ENCODE measurements at regions not wholly inside any gene's neighbourhood (a gene's known extent, or its start where the extent isn't known, plus 50 kb on each side); places are given as distances from the start of the nearest gene placed in this dataset.
"Not testable (repeated sequence)": the region's sequence is repeated elsewhere in the genome, so short reads cannot be mapped to it uniquely, and the experiment has no call there.

DNA sequence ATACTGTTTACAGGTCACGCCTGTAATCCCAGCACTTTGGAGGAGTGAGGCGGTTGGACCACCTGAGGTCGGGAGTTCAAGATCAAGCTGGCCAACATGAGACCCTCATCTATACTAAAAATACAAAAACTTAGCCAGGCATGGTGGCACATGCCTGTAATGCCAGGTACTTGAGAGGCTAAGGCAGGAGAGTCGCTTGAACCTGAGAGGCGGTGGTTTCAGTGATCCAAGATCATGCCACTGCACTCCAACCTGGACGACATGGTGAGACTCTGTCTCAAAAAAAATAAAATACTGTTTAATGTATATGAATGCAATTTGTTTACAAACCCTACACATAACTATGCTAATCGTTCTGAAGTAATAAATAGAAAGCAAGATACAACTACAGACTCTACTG lies 102.4 kb downstream of the ZNF486 start:
- no peaks in the 10 kb centered on the region for H3K27me3 ChIP-seq (ENCODE audit: insufficient read depth, low read length, poor library complexity, severe bottlenecking)
- no peaks in the 10 kb centered on the region for H4K20me1 ChIP-seq (ENCODE audit: insufficient read depth, low read length, poor library complexity, severe bottlenecking)
- no peaks in the 10 kb centered on the region for H3K36me3 ChIP-seq (ENCODE audit: insufficient read depth, low read length)
- no peaks in the 10 kb centered on the region for H3K4me1 ChIP-seq (ENCODE audit: insufficient read depth, low read length, poor library complexity, severe bottlenecking)
- TF ChIP-seq, protein P1, sequence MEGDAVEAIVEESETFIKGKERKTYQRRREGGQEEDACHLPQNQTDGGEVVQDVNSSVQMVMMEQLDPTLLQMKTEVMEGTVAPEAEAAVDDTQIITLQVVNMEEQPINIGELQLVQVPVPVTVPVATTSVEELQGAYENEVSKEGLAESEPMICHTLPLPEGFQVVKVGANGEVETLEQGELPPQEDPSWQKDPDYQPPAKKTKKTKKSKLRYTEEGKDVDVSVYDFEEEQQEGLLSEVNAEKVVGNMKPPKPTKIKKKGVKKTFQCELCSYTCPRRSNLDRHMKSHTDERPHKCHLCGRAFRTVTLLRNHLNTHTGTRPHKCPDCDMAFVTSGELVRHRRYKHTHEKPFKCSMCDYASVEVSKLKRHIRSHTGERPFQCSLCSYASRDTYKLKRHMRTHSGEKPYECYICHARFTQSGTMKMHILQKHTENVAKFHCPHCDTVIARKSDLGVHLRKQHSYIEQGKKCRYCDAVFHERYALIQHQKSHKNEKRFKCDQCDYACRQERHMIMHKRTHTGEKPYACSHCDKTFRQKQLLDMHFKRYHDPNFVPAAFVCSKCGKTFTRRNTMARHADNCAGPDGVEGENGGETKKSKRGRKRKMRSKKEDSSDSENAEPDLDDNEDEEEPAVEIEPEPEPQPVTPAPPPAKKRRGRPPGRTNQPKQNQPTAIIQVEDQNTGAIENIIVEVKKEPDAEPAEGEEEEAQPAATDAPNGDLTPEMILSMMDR (conservative IDR thresholded peaks at IDR 0.05; ENCODE audit: low read length) = no peak
- TF ChIP-seq EZH2phosphoT487 (IDR thresholded peaks at IDR 0.05; ENCODE audit: borderline replicate concordance) = no peak
- no peak overlapping the region for H2AFZ ChIP-seq (ENCODE audit: low read length)
- no peaks in the 10 kb centered on the region for H3K79me2 ChIP-seq (ENCODE audit: insufficient read depth, low read length)
- H3K4me3 ChIP-seq (ENCODE audit: low read length, poor library complexity, severe bottlenecking) = no peak overlapping the region
- no peak overlapping the region for H3K4me2 ChIP-seq (ENCODE audit: low read depth, low read length, poor library complexity, severe bottlenecking)
- H3K9ac ChIP-seq (ENCODE audit: low read depth, low read length, poor library complexity, severe bottlenecking) = no peak overlapping the region
- no peaks in the 10 kb centered on the region for H3K9me2 ChIP-seq (replicated peaks; ENCODE audit: low read depth, low read length)
- H3K9me3 ChIP-seq (ENCODE audit: insufficient read depth, low read depth, low read length) = no peaks in the 10 kb centered on the region; the same call in 1 of the 2 replicates
- H3F3A ChIP-seq (ENCODE audit: low read depth) = no peaks in the 10 kb centered on the region

DNA sequence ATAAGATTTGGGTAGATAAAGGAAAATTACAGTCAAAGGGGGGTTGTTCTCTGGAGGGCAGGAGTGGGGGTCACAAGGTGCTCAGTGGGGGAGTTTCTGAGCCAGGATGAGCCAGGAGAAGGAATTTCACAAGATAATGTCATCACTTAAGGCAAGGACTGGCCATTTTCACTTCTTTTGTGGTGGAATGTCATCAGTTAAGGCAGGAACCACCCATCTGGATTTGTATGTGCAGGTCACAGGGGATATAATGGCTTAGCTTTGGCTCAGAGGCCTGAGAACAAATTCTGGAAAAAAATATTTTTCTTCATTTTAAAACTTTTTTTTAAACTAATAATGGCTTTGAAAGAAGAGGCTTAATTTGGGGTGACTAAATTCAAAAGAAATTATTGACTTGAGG lies 94.5 kb downstream of the ZNF486 start:
- H3K4me3 ChIP-seq (ENCODE audit: low read length, poor library complexity, severe bottlenecking); H3K9me3 ChIP-seq (ENCODE audit: insufficient read depth, low read depth, low read length); H3K9ac ChIP-seq (ENCODE audit: low read depth, low read length, poor library complexity, severe bottlenecking): not testable (repeated sequence)

DNA sequence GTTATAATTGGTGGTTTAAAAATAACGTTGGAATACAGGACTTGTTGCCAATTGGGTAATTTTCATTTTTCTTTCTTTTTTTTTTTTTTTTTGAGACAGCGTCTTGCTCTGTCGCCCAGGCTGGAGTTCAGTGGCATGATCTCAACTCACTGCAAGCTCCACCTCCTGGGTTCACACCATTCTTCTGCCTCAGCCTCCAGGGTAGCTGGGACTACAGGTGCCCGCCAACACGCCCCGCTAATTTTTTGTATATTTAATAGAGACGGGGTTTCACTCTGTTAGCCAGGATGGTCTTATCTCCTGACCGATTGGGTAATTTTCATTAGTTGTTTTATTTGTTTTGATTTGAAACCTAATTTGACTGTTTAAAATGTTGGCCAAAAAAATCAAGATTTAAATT lies 93.7 kb downstream of the ZNF486 start:
- H2AFZ ChIP-seq (ENCODE audit: low read length); H3F3A ChIP-seq (ENCODE audit: low read depth); H3K9me2 ChIP-seq (replicated peaks; ENCODE audit: low read depth, low read length); H3K36me3 ChIP-seq (ENCODE audit: insufficient read depth, low read length); H3K9me3 ChIP-seq (ENCODE audit: insufficient read depth, low read depth, low read length); H3K4me2 ChIP-seq (ENCODE audit: low read depth, low read length, poor library complexity, severe bottlenecking); H3K4me1 ChIP-seq (ENCODE audit: insufficient read depth, low read length, poor library complexity, severe bottlenecking); H3K79me2 ChIP-seq (ENCODE audit: insufficient read depth, low read length); H4K20me1 ChIP-seq (ENCODE audit: insufficient read depth, low read length, poor library complexity, severe bottlenecking); H3K9ac ChIP-seq (ENCODE audit: low read depth, low read length, poor library complexity, severe bottlenecking); H3K4me3 ChIP-seq (ENCODE audit: low read length, poor library complexity, severe bottlenecking); H3K27me3 ChIP-seq (ENCODE audit: insufficient read depth, low read length, poor library complexity, severe bottlenecking): not testable (repeated sequence)

More for the DNA sequence above, 94.5 kb downstream of the ZNF486 start:
- H3K36me3 ChIP-seq (ENCODE audit: insufficient read depth, low read length); H3K27me3 ChIP-seq (ENCODE audit: insufficient read depth, low read length, poor library complexity, severe bottlenecking); H4K20me1 ChIP-seq (ENCODE audit: insufficient read depth, low read length, poor library complexity, severe bottlenecking); H2AFZ ChIP-seq (ENCODE audit: low read length); H3K4me1 ChIP-seq (ENCODE audit: insufficient read depth, low read length, poor library complexity, severe bottlenecking); H3F3A ChIP-seq (ENCODE audit: low read depth); H3K79me2 ChIP-seq (ENCODE audit: insufficient read depth, low read length); H3K9me2 ChIP-seq (replicated peaks; ENCODE audit: low read depth, low read length); H3K4me2 ChIP-seq (ENCODE audit: low read depth, low read length, poor library complexity, severe bottlenecking): not testable (repeated sequence)

DNA sequence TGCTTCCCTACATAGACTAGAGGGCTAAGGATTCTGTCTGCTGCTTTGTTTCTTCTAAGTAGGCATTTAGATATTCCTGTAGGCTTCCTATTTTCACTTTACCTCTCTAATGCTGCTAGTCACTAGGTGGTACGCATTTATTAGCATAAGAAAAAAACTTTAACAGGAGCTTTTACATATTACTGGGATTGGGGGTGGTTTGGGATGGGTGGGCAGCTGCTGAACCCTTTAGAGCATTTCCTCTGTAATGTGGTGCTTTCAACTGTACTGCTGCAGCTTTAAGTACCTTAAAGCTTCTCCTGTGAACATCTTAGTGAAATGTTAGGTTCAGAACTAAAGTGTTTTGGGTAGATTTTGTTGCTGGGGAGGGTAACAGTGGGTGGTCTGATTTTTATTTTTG lies 92.6 kb downstream of the ZNF486 start:
- H3K36me3 ChIP-seq (ENCODE audit: insufficient read depth, low read length) = no peaks in the 10 kb centered on the region
- H3K4me1 ChIP-seq (ENCODE audit: insufficient read depth, low read length, poor library complexity, severe bottlenecking) = no peaks in the 10 kb centered on the region
- no peaks in the 10 kb centered on the region for H3K79me2 ChIP-seq (ENCODE audit: insufficient read depth, low read length)
- no peak overlapping the region for H3K4me2 ChIP-seq (ENCODE audit: low read depth, low read length, poor library complexity, severe bottlenecking)
- no peak overlapping the region for H3K9ac ChIP-seq (ENCODE audit: low read depth, low read length, poor library complexity, severe bottlenecking)
- H3K9me3 ChIP-seq (ENCODE audit: insufficient read depth, low read depth, low read length) = no peaks in the 10 kb centered on the region
- H3K9me2 ChIP-seq (replicated peaks; ENCODE audit: low read depth, low read length) = no peaks in the 10 kb centered on the region
- no peak overlapping the region for H2AFZ ChIP-seq (ENCODE audit: low read length)
- H3K27me3 ChIP-seq (ENCODE audit: insufficient read depth, low read length, poor library complexity, severe bottlenecking) = no peaks in the 10 kb centered on the region
- H3F3A ChIP-seq (ENCODE audit: low read depth) = no peaks in the 10 kb centered on the region
- no peaks in the 10 kb centered on the region for H4K20me1 ChIP-seq (ENCODE audit: insufficient read depth, low read length, poor library complexity, severe bottlenecking)
- TF ChIP-seq, protein P1 (conservative IDR thresholded peaks at IDR 0.05; ENCODE audit: low read length) = no peak
- no peak for TF ChIP-seq EZH2phosphoT487 (IDR thresholded peaks at IDR 0.05; ENCODE audit: borderline replicate concordance)
- no peak overlapping the region for H3K4me3 ChIP-seq (ENCODE audit: low read length, poor library complexity, severe bottlenecking)

Measured in Loucy (cell line).